OCI-LY1 (cell line): ENCODE measurements at regions not wholly inside any gene's neighbourhood (a gene's known extent, or its start where the extent isn't known, plus 50 kb on each side); places are given as distances from the start of the nearest gene placed in this dataset.

Experiments used
- CTCF ChIP-seq: fragments of 200-600 bp; sonication (generic), shearing (Covaris generic); IDR thresholded peaks from 2 replicates; pipeline ENCODE4 v1.5.1; 2017; ENCODE audit warnings: mild to moderate bottlenecking, antibody characterized with exemption, low read length, moderate library complexity, mixed read lengths
- EZH2 ChIP-seq: fragments of 200-600 bp; sonication (generic), shearing (Covaris generic); IDR thresholded peaks from 2 replicates; pipeline ENCODE4 v1.8.0; 2017; ENCODE audit warnings: borderline replicate concordance, mixed run types, mild to moderate bottlenecking, antibody characterized with exemption, low read length, moderate library complexity, mixed read lengths

- TF ChIP-seq CTCF (no peak), EZH2 (no peak)
Observed at GRCh38 chr3:107861422-107861821, 229.4 kb downstream of the CD47 start.
